Body of pancreas (tissue), 4 donors: ENCODE measurements at regions not wholly inside any gene's neighbourhood (a gene's known extent, or its start where the extent isn't known, plus 50 kb on each side); places are given as distances from the start of the nearest gene placed in this dataset.

Source experiments
- POLR2A ChIP-seq, 3 donors: fragments of 450-650 bp; IDR thresholded peaks; one replicate each; pipeline ENCODE4 v1.6.1; 2016; ENCODE audit warnings: antibody characterized with exemption in 3 of 3, mild to moderate bottlenecking in 2 of 3
- TF ChIP-seq, protein P1 (sequence below), 7 experiments: fragments of 450-650 bp in 4 of 7; fragments of 200-600 bp in 3 of 7; sonication (generic) in 3 of 7; IDR thresholded peaks; one replicate each; pipeline ENCODE4 v1.5.1; 2016 to 2019; ENCODE audit warnings: antibody characterized with exemption in 7 of 7

DNA sequence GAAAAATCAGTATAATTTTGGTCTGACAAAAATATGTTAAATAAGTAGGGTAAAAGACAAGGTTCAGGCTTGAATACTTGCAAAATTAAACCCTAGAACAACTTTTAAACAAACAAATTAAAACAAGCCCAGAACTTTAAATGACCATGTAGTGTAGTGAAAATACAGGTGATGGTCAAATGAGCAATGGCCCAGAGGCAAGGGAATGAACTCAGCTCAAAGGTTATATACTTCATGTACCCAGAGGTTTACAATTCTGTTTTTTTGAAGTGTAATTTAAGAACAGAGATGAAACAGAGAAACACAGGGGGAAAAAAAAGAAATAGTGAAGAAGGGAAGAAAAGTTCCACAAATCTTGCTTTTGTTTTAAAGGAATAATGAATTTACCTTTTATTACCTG, 949.2 kb downstream of the TRHDE start:
- TF ChIP-seq, protein P1, sequence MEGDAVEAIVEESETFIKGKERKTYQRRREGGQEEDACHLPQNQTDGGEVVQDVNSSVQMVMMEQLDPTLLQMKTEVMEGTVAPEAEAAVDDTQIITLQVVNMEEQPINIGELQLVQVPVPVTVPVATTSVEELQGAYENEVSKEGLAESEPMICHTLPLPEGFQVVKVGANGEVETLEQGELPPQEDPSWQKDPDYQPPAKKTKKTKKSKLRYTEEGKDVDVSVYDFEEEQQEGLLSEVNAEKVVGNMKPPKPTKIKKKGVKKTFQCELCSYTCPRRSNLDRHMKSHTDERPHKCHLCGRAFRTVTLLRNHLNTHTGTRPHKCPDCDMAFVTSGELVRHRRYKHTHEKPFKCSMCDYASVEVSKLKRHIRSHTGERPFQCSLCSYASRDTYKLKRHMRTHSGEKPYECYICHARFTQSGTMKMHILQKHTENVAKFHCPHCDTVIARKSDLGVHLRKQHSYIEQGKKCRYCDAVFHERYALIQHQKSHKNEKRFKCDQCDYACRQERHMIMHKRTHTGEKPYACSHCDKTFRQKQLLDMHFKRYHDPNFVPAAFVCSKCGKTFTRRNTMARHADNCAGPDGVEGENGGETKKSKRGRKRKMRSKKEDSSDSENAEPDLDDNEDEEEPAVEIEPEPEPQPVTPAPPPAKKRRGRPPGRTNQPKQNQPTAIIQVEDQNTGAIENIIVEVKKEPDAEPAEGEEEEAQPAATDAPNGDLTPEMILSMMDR (IDR thresholded peaks at IDR 0.05) = no peak
- no peak for TF ChIP-seq POLR2A (IDR thresholded peaks at IDR 0.05)
